GM18502 (cell line): ENCODE measurements at regions not wholly inside any gene's neighbourhood (a gene's known extent, or its start where the extent isn't known, plus 50 kb on each side); places are given as distances from the start of the nearest gene placed in this dataset.

Experiments used
- ATAC-seq: cut with Tn5 transposase; IDR thresholded peaks from one replicate; pipeline ENCODE4 v1.9.1; 2021; ENCODE audit warnings: mild to moderate bottlenecking; ENCODE audit not compliant: unreplicated experiment, poor library complexity

- ATAC-seq, result no peak
Measured at GRCh38 chr3:175932586-175932985, 1073.5 kb downstream of the NAALADL2 start.

- ATAC-seq, result no peak
Measured at GRCh38 chr3:175919133-175919532, 1060.0 kb downstream of the NAALADL2 start.

GRCh38 chr3:175916191-175916934 lies 1057.2 kb downstream of the NAALADL2 start:
- no peak for ATAC-seq

GRCh38 chr3:175914785-175915184 lies 1055.7 kb downstream of the NAALADL2 start:
- ATAC-seq, result no peak

GRCh38 chr3:175913286-175913685 lies 1054.2 kb downstream of the NAALADL2 start:
- ATAC-seq, result no peak

GRCh38 chr3:175911937-175912336 lies 1052.8 kb downstream of the NAALADL2 start:
- ATAC-seq, result no peak

GRCh38 chr3:175902226-175902625 lies 1043.1 kb downstream of the NAALADL2 start:
- ATAC-seq, result no peak

- ATAC-seq, result no peak
Measured at GRCh38 chr3:175898194-175898593, 1039.1 kb downstream of the NAALADL2 start.

GRCh38 chr3:175896655-175897054 lies 1037.5 kb downstream of the NAALADL2 start:
- no peak for ATAC-seq

- no peak for ATAC-seq
Measured at GRCh38 chr3:175895731-175896130, 1036.6 kb downstream of the NAALADL2 start.

GRCh38 chr3:175893566-175893965 lies 1034.4 kb downstream of the NAALADL2 start:
- no peak for ATAC-seq

- ATAC-seq, result no peak
Measured at GRCh38 chr3:175890066-175890465, 1030.9 kb downstream of the NAALADL2 start.

- no peak for ATAC-seq
Measured at GRCh38 chr3:175885231-175885766, 1026.2 kb downstream of the NAALADL2 start.

- ATAC-seq, result no peak
Measured at GRCh38 chr3:175879417-175879816, 1020.3 kb downstream of the NAALADL2 start.

GRCh38 chr3:175869404-175869803 lies 1010.3 kb downstream of the NAALADL2 start:
- no peak for ATAC-seq

GRCh38 chr3:175868626-175869025 lies 1009.5 kb downstream of the NAALADL2 start:
- ATAC-seq, result no peak

GRCh38 chr3:175865724-175866123 lies 1006.6 kb downstream of the NAALADL2 start:
- ATAC-seq, result no peak

GRCh38 chr3:175861916-175862315 lies 1002.8 kb downstream of the NAALADL2 start:
- ATAC-seq, result no peak
